ENCODE measurements at regions not wholly inside any gene's neighbourhood (a gene's known extent, or its start where the extent isn't known, plus 50 kb on each side); places are given as distances from the start of the nearest gene placed in this dataset.

DNA sequence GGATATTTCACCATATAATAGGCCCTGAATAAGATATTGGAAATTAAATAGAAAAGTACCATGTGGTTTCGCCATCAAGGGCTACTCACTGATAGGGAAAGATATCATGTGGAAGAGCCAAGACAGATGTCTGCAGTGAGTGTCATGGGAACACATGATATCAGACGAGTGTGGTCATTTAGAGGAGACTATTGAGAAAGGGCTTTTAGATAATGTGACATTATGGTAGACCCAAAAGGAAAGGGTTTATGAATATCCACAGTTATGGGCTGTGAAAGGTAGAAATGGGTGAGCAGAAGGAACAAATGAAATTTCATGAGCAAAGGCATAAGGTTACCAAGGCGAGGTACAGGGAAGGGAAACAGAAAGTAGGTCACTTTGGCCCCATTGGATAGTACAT, 182.3 kb upstream of the PRSS16 start:
- no peak overlapping the region for H3K4me2 ChIP-seq (ENCODE audit: insufficient read depth, insufficient read length, low read length)
- no peak overlapping the region for H2BK15ac ChIP-seq (ENCODE audit: low read depth, low read length)
- Mint-ChIP-seq H3K36me3 (ENCODE audit: insufficient read depth in 1 of 3, low read depth in 3 of 3) (no peaks in the 10 kb centered on the region), H3K27ac (no peak overlapping the region), H3K27me3 (ENCODE audit: low read depth) (no peaks in the 10 kb centered on the region; the same call in none of the 2 replicates), H3K4me3 (no peak overlapping the region), H3K4me1 (peaks cover 10 to 11% of the 10 kb centered on the region in 2 experiments), H3K9me3 (no peaks in the 10 kb centered on the region)
- no peak overlapping the region for H3T11ph ChIP-seq (ENCODE audit: low read length)
- DNase-seq, result no peak
- no peak overlapping the region for H2AFZ ChIP-seq (ENCODE audit: low read length)
- no peak overlapping the region for H4K8ac ChIP-seq (replicated peaks; ENCODE audit: insufficient read length, low read depth, low read length)
- H2AK5ac ChIP-seq (ENCODE audit: insufficient read length, low read length), result no peak overlapping the region
- no peak overlapping the region for H3K27ac ChIP-seq (ENCODE audit: insufficient read length, low read depth, low read length)
- H3K27me3 ChIP-seq (ENCODE audit: insufficient read depth, low read length), result no peaks in the 10 kb centered on the region
- no peak overlapping the region for H2BK5ac ChIP-seq (ENCODE audit: insufficient read length, low read length)
- H4K20me1 ChIP-seq (ENCODE audit: control insufficient read depth, insufficient read depth, insufficient read length), result no peaks in the 10 kb centered on the region
- no peak overlapping the region for H4K91ac ChIP-seq (ENCODE audit: insufficient read length, low read depth, low read length)
- H2BK20ac ChIP-seq (ENCODE audit: low read depth, low read length, poor library complexity, severe bottlenecking), result no peak overlapping the region
- H3K4me1 ChIP-seq (ENCODE audit: insufficient read depth, low read length), result peaks cover 4% of the 10 kb centered on the region; the same call in 1 of the 2 replicates
- H3K23ac ChIP-seq (ENCODE audit: insufficient read length, low read depth, low read length), result no peak overlapping the region
- H3K79me1 ChIP-seq (ENCODE audit: insufficient read depth, low read depth, low read length, poor library complexity, severe bottlenecking), result no peaks in the 10 kb centered on the region
- H3K18ac ChIP-seq (ENCODE audit: insufficient read length, low read depth, low read length), result no peak overlapping the region
- H3K14ac ChIP-seq (ENCODE audit: insufficient read depth, low read length), result no peak overlapping the region
- no peak overlapping the region for H2BK120ac ChIP-seq (ENCODE audit: low read depth, low read length, poor library complexity, severe bottlenecking)
- no peaks in the 10 kb centered on the region for H3K23me2 ChIP-seq (ENCODE audit: insufficient read length, low read depth, low read length, poor library complexity, severe bottlenecking)
- no peak overlapping the region for H3K56ac ChIP-seq (ENCODE audit: insufficient read length, low read depth, low read length)
- no peaks in the 10 kb centered on the region for H3K79me2 ChIP-seq (ENCODE audit: insufficient read depth, low read length)
- H3K9ac ChIP-seq (ENCODE audit: extremely low read depth, insufficient read length, low read length), result no peak overlapping the region
- H4K5ac ChIP-seq (ENCODE audit: insufficient read length, low read depth, low read length), result no peak overlapping the region
- H3K9me3 ChIP-seq (ENCODE audit: control insufficient read depth, low read depth, low read length), result no peaks in the 10 kb centered on the region
- WGBS (ENCODE audit: extremely low coverage, insufficient read length, low lambda C conversion rate), result no CpG with 5 or more reads among the region's 3 CpGs
- no peak for TF ChIP-seq CTCF (conservative IDR thresholded peaks at IDR 0.05)
- no peak overlapping the region for H3K4ac ChIP-seq (ENCODE audit: low read depth, low read length)
- no peak overlapping the region for H2BK12ac ChIP-seq (ENCODE audit: insufficient read length, low read depth, low read length)
